GM18517 (cell line): ENCODE measurements at regions not wholly inside any gene's neighbourhood (a gene's known extent, or its start where the extent isn't known, plus 50 kb on each side); places are given as distances from the start of the nearest gene placed in this dataset.
"Not testable (repeated sequence)": the region's sequence is repeated elsewhere in the genome, so short reads cannot be mapped to it uniquely, and the experiment has no call there.

Source experiments
- ATAC-seq: cut with Tn5 transposase; IDR thresholded peaks from one replicate; pipeline ENCODE4 v1.9.1; 2021; ENCODE audit warnings: mild to moderate bottlenecking, moderate library complexity; ENCODE audit not compliant: unreplicated experiment

DNA sequence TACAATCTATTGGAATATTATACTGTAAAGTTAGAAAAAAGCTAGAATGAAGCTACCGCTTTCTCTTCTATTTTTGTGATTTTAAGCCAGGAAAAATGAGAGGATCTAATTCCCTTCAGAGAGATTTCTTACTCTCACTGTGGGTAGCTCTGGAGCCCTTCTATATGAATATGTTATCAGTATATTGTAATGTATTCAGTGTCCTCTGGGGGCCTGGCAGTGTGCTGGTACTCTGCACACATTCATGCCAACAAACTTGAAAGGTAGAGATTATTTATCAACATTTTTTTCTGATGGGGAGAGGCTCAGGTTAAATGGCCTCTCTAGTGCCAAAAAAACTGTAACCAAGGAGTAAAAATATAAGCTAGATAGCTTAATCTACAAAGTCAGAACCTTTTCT is 292.8 kb downstream of the TTC6 start:
- no peak for ATAC-seq

DNA sequence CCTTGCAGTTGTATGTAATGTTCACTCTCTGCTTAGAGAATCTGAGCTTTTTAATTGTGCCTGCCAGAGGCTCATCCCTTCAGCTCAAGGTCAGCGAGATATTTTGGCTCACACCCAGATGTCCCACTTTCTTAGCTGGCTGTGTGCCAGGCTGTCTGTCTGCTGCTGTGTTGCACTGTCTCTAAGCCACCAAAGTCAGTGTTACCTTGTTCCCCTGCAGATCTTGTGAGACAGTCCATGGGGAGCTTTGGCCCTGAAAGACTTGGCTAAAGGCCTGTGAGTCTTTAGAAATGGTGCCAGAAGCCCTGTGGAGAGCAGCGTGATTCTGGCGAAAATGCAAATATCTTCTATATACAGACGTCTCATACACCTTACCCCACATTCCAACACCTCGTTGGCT is 293.7 kb downstream of the TTC6 start:
- ATAC-seq: no peak

DNA sequence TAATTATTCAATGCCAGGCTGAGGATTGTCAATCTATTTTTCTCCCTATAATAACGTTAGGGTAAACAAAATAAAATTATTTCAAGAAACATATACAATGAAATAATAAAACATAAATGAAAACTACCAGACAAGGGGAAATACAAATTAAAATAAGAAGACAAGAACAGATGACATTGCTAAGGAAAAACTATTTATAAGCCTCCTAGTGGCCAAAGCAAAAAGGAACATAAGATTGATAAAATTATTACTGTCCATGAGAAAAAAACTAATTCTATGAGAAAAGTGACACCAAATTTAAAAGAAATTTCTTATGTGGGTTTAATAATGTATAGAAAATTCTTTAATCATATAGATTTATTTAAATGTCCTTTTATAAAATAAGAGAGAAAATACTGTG is 294.7 kb downstream of the TTC6 start:
- no peak for ATAC-seq

DNA sequence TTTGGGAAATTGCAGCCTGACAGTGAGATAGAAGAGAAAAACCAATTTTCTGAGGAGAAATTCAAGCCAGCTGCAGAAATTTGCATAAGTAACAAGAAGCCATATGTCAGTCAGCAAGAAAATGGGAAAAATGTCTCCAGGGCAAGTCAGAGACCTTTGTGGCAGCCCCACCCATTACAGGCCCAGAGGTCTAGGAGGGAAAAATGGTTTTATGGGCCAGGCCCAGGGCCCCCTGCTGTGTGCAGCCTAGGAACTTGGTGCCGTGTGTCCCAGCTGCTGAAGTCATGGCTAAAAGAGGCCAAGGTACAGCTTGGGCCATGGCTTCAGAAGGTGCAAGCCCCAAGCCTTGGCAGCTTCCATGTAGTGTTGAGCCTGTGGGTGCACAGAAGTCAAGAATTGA is 296.1 kb downstream of the TTC6 start:
- not testable (repeated sequence) for ATAC-seq

DNA sequence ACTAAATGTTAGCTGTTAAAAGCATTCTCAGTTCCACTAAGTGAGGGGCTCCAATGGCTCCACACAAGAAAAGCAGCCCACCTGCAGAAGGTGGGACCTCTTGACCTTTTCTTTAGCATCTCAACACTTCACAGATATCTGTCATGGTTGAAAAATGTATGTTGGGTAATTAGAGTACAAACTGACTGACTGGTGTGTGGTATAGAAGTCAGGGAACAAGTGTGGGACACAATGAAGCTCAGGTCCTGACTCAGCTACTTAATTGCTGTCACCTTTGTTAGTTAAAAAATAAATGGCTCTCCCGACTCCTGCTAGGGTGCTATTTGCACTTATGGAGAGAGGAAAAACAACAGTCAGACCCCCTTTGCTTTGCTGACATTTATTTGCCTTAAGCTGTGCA is 299.0 kb downstream of the TTC6 start:
- ATAC-seq: no peak

DNA sequence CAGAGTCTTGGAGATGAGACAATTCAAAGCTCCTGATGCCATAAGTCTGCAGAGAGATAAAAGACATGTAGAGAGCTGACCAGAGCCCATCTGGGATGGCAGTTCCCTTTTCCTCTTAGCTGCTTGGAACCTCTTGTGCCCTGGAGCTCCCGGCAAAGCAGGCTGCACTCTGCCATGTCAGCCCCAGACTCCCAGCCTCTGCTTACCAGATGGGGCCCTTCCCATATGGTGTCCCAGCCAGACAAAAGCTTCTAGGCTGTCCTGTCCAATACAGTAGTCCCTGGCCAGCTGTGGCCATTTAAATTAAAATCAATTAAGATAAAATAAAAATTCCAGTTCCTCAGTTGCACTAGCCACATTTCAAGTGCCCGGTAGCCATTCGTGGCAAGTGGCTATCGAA is 303.9 kb downstream of the TTC6 start:
- ATAC-seq: no peak

DNA sequence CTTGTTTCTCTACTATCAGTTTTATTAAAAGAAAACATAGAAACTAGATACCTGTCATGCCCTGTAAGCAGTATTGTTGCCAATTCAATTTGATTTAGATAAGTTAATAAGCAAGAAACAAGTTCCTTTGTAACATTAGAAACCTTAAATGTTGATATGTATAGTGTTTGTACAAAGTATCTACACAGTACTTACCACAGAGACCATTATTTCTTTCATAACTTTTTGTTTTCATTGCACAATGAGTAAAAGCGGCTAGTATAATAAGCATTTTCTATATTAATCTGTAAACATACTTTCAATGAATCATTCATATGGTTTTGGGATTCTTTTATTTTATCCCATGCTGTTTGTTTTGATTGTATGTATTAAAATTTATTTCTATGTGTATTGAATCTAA is 305.1 kb downstream of the TTC6 start:
- no peak for ATAC-seq

DNA sequence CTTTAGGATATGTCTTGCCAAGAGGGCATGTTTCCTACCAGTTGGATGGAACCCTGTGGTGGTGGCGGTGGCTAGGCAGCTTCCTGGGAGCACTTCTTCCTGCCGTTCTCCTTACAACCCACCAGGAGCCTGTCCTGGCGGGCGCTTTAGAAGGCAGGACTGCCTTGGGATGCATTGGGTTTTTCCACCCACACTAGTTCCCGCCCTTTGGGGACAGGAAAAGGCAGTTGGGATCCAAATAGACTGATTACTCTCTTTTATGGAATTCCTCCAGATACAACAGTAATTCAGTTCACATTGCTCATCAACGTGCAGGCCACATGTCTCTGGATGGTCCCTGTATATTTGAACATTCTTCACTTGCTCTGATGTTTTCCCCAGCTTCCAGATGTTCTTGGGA is 305.7 kb upstream of the SSTR1 start:
- ATAC-seq: no peak

DNA sequence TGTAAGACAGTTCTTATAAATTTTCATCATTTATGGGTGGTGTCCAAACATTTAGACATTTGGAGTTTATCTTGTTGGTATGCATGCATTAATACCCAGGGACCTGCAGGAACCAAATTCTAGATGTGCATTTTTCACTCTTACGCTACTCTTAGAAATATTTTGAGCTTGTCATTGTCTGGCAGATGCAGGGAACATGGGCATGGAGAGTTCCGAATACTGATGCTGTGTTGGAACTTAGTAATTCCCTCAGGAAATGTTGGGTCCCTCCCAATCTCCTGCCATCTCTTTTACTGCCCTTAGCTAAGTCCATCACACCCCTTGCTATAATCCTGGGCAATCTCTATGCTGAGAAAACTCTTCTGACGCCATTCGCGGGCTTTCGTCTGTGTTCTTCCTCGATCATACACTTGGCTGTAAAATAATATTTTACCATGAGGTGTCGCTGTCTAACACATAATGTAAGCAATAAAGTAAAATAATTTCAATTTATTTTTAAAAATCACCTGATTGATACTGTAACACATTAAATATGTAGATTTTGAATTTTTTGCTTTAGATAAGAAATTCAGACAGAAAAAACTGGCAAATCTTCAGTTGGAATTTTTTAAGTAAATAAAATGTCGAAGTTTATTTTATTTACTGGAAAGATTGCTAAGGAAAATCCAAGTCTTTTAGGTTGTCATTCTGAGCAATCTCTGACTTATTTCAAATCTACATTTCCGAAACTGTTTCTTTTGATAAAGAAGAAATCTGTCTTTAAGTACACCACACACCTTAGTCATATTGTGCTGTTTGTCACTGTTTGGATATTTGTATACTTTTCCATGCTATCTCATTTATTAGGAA is 304.1 kb upstream of the SSTR1 start:
- no peak for ATAC-seq

DNA sequence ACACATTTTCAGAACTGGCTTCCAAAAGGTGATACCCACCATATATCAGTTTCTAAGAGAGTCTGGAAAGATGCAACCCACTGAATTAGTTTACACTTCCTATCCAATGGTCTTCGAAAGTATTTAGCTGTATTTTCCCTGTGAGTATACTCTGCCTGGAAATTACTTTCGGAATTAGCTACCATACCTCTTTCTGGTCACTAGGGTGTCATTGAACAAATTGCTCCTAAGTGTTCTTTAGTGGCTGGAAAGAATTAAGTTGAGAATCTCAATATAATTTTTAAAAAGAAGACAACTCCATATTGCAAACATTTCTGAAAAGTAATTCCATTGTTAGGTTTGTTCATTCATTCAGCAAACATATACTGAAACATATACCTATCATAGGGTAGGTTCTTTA is 283.1 kb upstream of the SSTR1 start:
- ATAC-seq: no peak

DNA sequence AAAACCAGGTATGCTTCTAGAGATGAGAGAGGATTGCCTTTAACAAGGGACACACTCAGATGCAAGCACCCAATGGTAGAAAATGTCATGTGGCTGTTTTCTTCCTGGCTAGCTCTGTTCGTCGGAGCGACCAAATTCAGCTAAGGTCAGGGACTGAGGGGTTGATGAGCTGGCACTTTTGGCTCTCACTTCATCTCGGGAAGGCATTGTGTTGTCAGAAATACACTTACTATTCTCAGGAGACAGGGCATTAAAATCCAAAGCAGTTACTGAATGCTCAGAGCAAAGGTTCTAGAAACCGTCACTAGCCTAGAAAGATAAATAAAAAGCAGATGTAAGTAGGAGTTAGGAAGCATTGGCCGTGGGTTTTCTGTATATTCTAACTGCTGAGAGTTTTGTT is 275.7 kb upstream of the SSTR1 start:
- ATAC-seq: no peak

DNA sequence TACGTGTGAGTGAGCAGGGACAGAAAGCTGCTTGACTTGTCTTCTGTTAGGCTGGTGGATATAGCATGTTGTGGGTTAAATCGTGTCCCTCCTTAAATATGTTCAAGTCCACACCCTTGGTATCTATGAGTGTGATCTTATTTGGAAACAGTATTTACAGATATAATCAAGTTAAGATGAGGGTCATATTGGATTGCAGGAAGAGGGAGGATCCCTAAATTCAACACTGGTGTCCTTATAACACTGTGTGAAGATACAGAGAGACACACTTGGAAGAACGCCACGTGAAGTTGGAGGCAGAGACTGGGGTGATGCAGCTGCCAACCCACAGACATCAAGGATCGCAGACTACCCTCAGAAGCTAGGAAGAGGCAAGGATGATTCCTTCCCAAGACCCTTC is 275.2 kb upstream of the SSTR1 start:
- no peak for ATAC-seq

DNA sequence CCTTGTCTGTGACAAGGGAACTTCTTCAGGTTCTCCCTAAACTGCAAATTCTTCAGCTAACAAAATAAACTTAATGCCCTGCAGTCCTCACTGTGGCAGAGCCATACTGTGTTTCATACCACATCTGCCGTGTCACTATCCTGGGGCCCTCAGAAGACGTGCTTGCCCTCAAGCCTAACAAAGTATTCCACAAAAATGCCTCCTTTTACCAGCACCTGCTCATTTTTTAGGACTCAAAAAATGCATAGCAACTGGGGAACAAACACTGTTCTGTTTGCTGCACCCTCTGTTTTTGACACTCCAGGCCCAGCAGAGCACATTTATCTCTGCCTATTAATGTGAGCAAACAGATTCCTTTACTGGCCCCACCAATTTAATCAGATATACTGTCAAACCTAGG is 270.7 kb upstream of the SSTR1 start:
- ATAC-seq: no peak

DNA sequence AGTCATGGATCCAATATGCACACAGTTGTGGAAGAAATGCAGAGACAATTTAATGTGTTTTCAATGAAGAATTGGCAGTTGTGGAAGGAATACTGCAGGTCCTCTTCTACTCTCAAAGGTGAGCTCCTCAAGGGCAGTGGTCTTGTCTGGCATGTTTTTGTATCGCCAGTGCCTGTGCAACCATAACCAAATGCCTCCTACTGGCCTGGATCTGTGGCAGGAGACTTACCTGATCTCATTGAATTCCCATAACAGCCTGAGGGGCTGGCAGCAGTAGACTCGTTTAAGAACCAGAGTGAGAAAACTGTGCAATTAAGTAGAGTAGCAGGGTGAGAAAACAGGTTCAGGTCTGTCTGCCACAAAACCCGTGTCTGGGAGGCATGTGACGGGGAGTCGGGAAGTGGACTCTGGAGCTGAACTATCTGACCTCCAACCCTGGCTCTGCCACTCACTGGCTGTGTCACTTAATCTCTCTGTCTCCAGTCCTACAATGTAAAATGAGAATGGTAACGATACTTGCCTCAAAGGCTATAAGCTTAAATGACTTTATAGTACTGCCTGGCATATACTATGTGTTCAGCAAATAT is 268.2 kb upstream of the SSTR1 start:
- no peak for ATAC-seq

DNA sequence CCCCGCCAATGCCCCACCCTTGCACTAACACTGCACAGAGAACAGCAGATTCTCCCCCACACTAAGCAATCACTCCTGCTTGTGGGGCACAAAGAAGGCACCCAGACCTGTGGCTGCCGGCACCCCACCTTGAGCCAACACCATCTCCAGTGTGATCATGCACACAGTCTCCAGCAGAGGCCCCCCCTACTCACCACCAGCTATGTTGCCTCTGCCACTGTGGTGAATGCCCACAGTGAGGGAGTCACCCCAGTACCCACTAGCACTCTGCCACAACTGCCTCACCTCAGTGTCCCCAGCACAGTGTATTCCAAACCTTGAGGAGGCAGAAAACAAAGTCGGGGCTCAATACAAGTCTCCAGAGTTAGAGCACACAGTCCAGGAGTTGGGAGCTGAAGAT is 261.7 kb upstream of the SSTR1 start:
- no peak for ATAC-seq

DNA sequence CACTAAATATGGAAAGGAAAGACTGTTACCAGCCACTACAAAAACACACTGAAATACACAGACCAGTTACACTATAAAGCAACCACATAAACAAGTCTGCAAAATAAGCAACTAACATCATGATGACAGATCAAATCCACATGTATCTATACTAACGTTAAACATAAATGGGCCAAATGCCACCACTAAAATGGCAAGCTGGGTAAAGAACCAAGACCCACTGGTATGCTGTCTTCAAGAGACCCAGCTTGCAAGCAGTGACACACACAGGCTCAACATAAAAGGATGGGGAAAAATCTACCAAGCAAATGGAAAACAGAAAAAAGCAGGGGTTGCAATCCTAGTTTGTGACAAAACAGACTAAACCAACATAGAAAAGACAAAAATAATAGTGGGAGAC is 260.9 kb upstream of the SSTR1 start:
- no peak for ATAC-seq

DNA sequence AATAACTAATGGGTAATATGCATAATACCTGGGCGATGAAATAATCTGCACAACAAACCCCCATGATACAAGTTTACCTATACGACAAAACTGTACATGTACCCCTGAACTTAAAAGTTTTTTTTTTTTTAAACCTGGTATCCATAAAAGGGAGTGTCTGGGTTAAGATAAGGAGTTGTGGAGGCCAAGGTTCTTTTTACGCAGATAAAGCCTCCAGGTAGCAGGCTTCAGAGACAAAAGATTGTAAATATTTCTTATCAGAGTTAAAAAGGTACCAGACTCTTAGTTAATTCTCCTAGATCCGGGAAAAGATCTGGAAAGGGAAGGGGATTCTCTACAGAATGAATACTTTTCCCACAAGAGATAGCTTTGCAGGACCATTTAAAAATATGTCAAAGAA is 259.4 kb upstream of the SSTR1 start:
- no peak for ATAC-seq

DNA sequence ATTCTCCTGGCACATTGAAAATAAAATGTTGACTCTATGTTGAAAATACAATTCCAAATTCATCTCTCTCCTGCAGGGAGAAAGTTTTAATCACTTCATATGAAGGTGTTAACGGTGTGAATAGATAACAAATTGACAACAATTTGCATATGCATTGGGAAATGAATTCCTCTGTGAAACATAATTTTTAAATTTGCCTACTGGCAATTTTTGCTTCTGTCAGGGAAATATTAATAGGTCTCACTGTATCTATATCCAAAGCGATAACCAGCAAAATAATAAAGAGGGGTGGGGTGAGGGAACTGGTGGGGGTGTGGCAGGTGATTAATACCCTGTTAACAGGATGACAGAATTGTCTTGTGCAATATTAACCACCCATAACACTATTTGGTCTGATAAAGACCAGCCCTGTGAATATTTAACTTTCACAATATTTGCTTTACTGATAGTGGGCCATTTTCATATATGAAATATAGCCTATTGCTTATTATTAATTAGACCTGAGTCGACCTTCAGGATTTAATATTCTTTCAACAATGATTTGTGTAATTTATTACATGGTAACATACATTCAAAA is 239.0 kb upstream of the SSTR1 start:
- no peak for ATAC-seq

DNA sequence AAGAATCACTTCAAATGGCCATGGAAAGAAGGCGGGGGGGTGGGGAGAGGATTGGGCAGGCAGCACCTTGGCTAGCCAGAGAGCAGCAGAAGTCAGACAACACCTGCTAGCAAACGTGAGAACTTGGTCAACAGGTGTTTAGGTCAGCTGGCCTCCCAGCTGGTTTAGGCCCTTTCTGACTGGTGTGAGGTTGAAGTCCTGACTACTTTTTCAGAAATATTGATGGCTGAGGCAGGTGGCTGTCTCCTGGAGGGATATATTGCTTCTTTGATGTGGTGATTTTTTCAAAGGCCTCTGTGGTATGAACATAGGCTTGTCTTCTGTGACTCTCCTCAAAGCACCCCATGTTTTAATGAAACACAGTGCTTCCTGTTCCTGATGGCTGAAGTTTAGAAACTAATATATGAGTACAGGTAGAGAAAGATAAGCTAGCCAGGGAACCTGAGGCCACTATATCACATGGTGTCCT is 238.2 kb upstream of the SSTR1 start:
- ATAC-seq: no peak

DNA sequence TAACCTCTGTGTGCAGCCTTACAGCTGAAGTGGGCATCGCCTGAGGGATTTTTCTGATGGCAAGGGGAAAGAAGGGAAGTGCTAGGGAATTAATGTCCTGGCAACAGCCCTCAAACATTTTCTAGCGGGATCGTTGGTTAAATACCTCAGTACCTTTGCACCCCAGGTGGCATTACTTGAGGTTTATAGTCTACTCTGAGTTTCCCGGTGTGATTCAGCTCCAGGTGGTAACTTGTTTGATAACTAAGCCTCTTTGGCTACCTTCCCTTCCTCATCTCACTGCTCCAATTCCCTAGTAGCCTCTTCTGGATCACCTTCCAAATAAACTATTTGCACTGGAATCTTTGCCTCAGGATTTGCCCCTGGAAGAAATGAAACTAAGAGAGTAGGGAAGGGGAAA is 237.0 kb upstream of the SSTR1 start:
- ATAC-seq: no peak

DNA sequence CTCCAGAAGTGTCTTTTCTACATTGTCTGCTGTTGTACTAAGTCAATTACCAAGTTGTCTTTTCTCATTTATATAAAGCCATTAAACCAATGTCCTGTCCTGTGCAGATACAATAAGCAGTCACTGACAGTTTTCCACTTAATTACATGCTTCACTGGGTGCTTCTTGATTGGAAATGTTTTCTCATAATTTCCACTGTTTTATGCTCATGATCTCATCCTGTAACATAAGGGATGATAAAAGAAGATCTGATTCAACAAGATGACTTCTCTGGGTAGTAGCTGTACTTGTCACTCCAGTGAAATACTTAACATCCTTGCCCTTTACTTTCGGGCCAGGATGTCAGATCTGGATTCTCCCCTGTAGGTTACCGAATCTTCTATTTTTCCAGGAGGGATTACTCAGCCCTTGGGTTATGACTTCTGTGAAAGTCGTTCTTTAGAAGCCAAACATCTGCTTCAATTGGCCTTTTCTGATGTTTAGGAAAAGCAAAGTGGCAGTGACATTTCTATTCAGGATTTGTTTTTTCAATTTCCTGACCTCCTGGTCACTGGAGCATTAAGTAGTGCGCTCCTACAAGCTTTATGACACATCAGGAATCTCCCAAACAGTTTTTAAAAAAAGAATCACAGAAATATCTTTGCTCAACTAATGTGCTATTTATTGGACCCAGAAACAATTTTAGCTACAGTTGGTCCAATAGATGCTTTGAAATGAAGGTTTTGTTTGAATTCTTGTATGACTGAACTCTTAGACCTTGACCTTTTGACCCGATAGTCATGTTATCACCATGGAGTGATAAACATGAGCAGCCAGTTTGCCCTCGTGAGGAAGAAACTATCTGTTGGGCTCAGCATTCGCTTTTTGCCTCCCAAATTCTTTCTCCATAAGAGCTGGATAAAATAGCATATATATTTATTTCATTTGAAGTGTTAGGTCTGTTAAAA is 234.5 kb upstream of the SSTR1 start:
- no peak for ATAC-seq
